H1 (cell line): ENCODE measurements at regions not wholly inside any gene's neighbourhood (a gene's known extent, or its start where the extent isn't known, plus 50 kb on each side); places are given as distances from the start of the nearest gene placed in this dataset.

ENCODE experiments used
- CTCF ChIA-PET: fragments of 300-600 bp; sonication (Branson Sonifier 250); formaldehyde crosslinking; loops from one replicate; lab custom pipeline; 2021; ENCODE audit not compliant: partially characterized antibody; lab: Charles Lee
- POLR2A ChIA-PET: fragments of 300-600 bp; sonication (Branson Sonifier 250); formaldehyde crosslinking; loops from one replicate; lab custom pipeline; 2021; ENCODE audit warnings: inconsistent platforms; ENCODE audit not compliant: partially characterized antibody; lab: Charles Lee
- DNase-seq, 2 experiments: peaks; one replicate each; pipeline versions ENCODE4 v3.0.0 to v3.0.0-alpha.2; 2010 to 2022; ENCODE audit warnings: low spot score in 2 of 2, low read depth in 1 of 2, mixed read lengths in 1 of 2
- FAIRE-seq: peaks from 2 replicates; lab custom pipeline; 2011; peaks lifted over from hg19 to GRCh38; lab: Jason Lieb, UNC
- H2AFZ ChIP-seq: 2 replicates; pipeline ENCODE4 v1.8.1; 2012; ENCODE audit warnings: low read length, inconsistent platforms
- H2AK5ac ChIP-seq: 2 replicates; pipeline ENCODE4 v1.6.1; 2013; ENCODE audit warnings: low read depth, low read length
- H2BK120ac ChIP-seq: replicated peaks from 2 replicates; pipeline ENCODE3; 2013; ENCODE audit warnings: low read depth, low read length, inconsistent platforms
- H2BK12ac ChIP-seq: 2 replicates; pipeline ENCODE4 v1.6.1; 2013; ENCODE audit warnings: low read depth, low read length
- H2BK15ac ChIP-seq: 2 replicates; pipeline ENCODE4 v1.6.1; 2013; ENCODE audit warnings: low read length
- H2BK20ac ChIP-seq: 2 replicates; pipeline ENCODE4 v1.6.1; 2013; ENCODE audit warnings: low read length
- H2BK5ac ChIP-seq: 2 replicates; pipeline ENCODE4 v1.6.1; 2013; ENCODE audit warnings: low read depth, low read length
- H3K14ac ChIP-seq: 2 replicates; pipeline ENCODE4 v1.6.1; 2013; ENCODE audit warnings: inconsistent platforms; ENCODE audit not compliant: insufficient read length
- H3K18ac ChIP-seq: 2 replicates; pipeline ENCODE4 v1.6.1; 2013; ENCODE audit warnings: low read length; ENCODE audit errors: extremely low read depth
- H3K23ac ChIP-seq: 2 replicates; pipeline ENCODE4 v1.6.1; 2013; ENCODE audit warnings: inconsistent platforms; ENCODE audit not compliant: insufficient read length
- H3K23me2 ChIP-seq: 2 replicates; pipeline ENCODE4 v1.6.1; 2013; ENCODE audit warnings: low read depth, low read length
- H3K27ac ChIP-seq: 2 replicates; pipeline ENCODE4 v1.6.1; 2011; ENCODE audit warnings: low read depth, low read length, inconsistent platforms
- H3K27me3 ChIP-seq, 4 experiments: replicated peaks in 1 of 4; 1 replicate in 1 of 4; 2 replicates in 3 of 4; pipeline versions ENCODE4 v1.6.1 to v1.8.1; 2011 to 2013; ENCODE audit warnings: low read length in 3 of 4, mild to moderate bottlenecking in 3 of 4, inconsistent platforms in 2 of 4, mixed read lengths in 2 of 4, moderate library complexity in 1 of 4; ENCODE audit not compliant: control insufficient read depth in 3 of 4, insufficient read depth in 3 of 4; ENCODE audit errors: extremely low read depth in 1 of 4
- H3K36me3 ChIP-seq, 4 experiments: 2 replicates each; pipeline versions ENCODE4 v1.6.1 to v1.8.1; 2011 to 2013; ENCODE audit warnings: mild to moderate bottlenecking in 4 of 4, low read length in 3 of 4, moderate library complexity in 2 of 4, control low read depth in 1 of 4, inconsistent platforms in 1 of 4; ENCODE audit not compliant: insufficient read depth in 4 of 4, control insufficient read depth in 2 of 4
- H3K4ac ChIP-seq: replicated peaks from 2 replicates; pipeline ENCODE3; 2013; ENCODE audit warnings: low read length, low read depth, mixed read lengths, inconsistent platforms; ENCODE audit not compliant: insufficient read length
- H3K4me1 ChIP-seq, 4 experiments: replicated peaks in 1 of 4; 1 replicate in 1 of 4; 2 replicates in 3 of 4; pipeline versions ENCODE4 v1.6.1 to v1.8.1; 2011 to 2013; ENCODE audit warnings: low read length in 3 of 4, inconsistent platforms in 2 of 4, mixed read lengths in 1 of 4; ENCODE audit not compliant: insufficient read depth in 4 of 4, control insufficient read depth in 3 of 4
- H3K4me2 ChIP-seq, 2 experiments: 2 replicates each; pipeline versions ENCODE4 v1.6.1 to v1.8.1; 2011 to 2013; ENCODE audit warnings: low read depth in 2 of 2, low read length in 2 of 2, control low read depth in 1 of 2, inconsistent platforms in 1 of 2, mild to moderate bottlenecking in 1 of 2; ENCODE audit not compliant: insufficient read depth in 1 of 2
- H3K4me3 ChIP-seq, 4 experiments: fragments of 200-600, 300-600 bp in 1 of 4; sonication (generic), shearing (Covaris generic), sonication (Bioruptor Twin) in 1 of 4; 2 replicates each; pipeline versions ENCODE4 v1.5.1 to v1.8.1; 2011 to 2016; ENCODE audit warnings: low read length in 4 of 4, low read depth in 3 of 4, control low read depth in 2 of 4, inconsistent platforms in 2 of 4, mild to moderate bottlenecking in 2 of 4, mixed read lengths in 1 of 4, moderate library complexity in 1 of 4; ENCODE audit not compliant: insufficient read depth in 2 of 4; ENCODE audit errors: extremely low read depth in 1 of 4
- H3K56ac ChIP-seq: replicated peaks from 2 replicates; pipeline ENCODE3; 2013; ENCODE audit warnings: low read depth, mild to moderate bottlenecking, mixed read lengths, low read length, inconsistent platforms; ENCODE audit not compliant: insufficient read length
- H3K79me1 ChIP-seq: 2 replicates; pipeline ENCODE4 v1.6.1; 2013; ENCODE audit warnings: low read depth, low read length, control low read depth
- H3K79me2 ChIP-seq, 2 experiments: 2 replicates each; pipeline versions ENCODE4 v1.6.1 to v1.8.1; 2012 to 2013; ENCODE audit warnings: low read length in 2 of 2, mild to moderate bottlenecking in 2 of 2, inconsistent platforms in 1 of 2; ENCODE audit not compliant: insufficient read depth in 2 of 2, control insufficient read depth in 1 of 2
- H3K9ac ChIP-seq, 4 experiments: replicated peaks in 1 of 4; 1 replicate in 1 of 4; 2 replicates in 3 of 4; pipeline versions ENCODE4 v1.6.1 to v1.8.1; 2011 to 2013; ENCODE audit warnings: low read depth in 3 of 4, low read length in 3 of 4, control low read depth in 2 of 4, mild to moderate bottlenecking in 2 of 4, moderate library complexity in 2 of 4, inconsistent platforms in 1 of 4; ENCODE audit errors: extremely low read depth in 1 of 4
- H3K9me3 ChIP-seq, 2 experiments: 2 replicates each; pipeline versions ENCODE4 v1.6.1 to v1.8.1; 2012 to 2013; ENCODE audit warnings: mild to moderate bottlenecking in 2 of 2, moderate library complexity in 2 of 2, control low read depth in 1 of 2, inconsistent platforms in 1 of 2, low read depth in 1 of 2, low read length in 1 of 2, mixed read lengths in 1 of 2; ENCODE audit not compliant: insufficient read depth in 2 of 2
- H4K20me1 ChIP-seq, 2 experiments: replicated peaks in 1 of 2; 2 replicates each; pipeline versions ENCODE3 to v1.8.1; 2011 to 2013; ENCODE audit warnings: inconsistent platforms in 2 of 2, low read length in 2 of 2, mild to moderate bottlenecking in 1 of 2; ENCODE audit not compliant: insufficient read depth in 2 of 2, control insufficient read depth in 1 of 2
- H4K5ac ChIP-seq: 2 replicates; pipeline ENCODE4 v1.6.1; 2013; ENCODE audit warnings: low read length, low read depth, mixed read lengths, inconsistent platforms; ENCODE audit not compliant: insufficient read length
- H4K8ac ChIP-seq: 2 replicates; pipeline ENCODE4 v1.8.0; 2013; ENCODE audit warnings: mild to moderate bottlenecking, moderate library complexity, low read length, inconsistent platforms; ENCODE audit not compliant: insufficient read depth; ENCODE audit errors: extremely low read depth
- H4K91ac ChIP-seq: replicated peaks from 2 replicates; pipeline ENCODE3; 2013; ENCODE audit warnings: low read length, mixed read lengths, inconsistent platforms; ENCODE audit not compliant: insufficient read length
- BCL11A ChIP-seq, 2 experiments: IDR thresholded peaks; one replicate each; pipeline ENCODE4 v1.6.1; 2011; ENCODE audit warnings: low read depth in 2 of 2, low read length in 2 of 2, mild to moderate bottlenecking in 2 of 2
- CHD1 ChIP-seq: IDR thresholded peaks from 2 replicates; pipeline ENCODE4 v1.6.1; 2012; ENCODE audit warnings: low read depth, low read length, improper control_type of control experiment
- CHD2 ChIP-seq: IDR thresholded peaks from 2 replicates; pipeline ENCODE4 v1.6.1; 2012; ENCODE audit warnings: low read length, improper control_type of control experiment
- CREB1 ChIP-seq: IDR thresholded peaks from 2 replicates; pipeline ENCODE4 v1.6.1; 2012; ENCODE audit warnings: inconsistent platforms
- EZH2 ChIP-seq: fragments of 200-600 bp; sonication (generic); IDR thresholded peaks from 2 replicates; pipeline ENCODE4 v1.7.1; 2012; ENCODE audit warnings: low read depth, mild to moderate bottlenecking, moderate library complexity, low read length, inconsistent platforms; ENCODE audit not compliant: severe bottlenecking
- GABPA ChIP-seq: IDR thresholded peaks from 2 replicates; pipeline ENCODE4 v1.6.1; 2011; ENCODE audit warnings: mild to moderate bottlenecking, low read length, moderate library complexity, borderline replicate concordance; ENCODE audit not compliant: insufficient read depth
- GTF2F1 ChIP-seq: IDR thresholded peaks from 2 replicates; pipeline ENCODE4 v1.6.1; 2012; ENCODE audit warnings: low read depth, low read length, improper control_type of control experiment, borderline replicate concordance
- POU5F1 ChIP-seq: IDR thresholded peaks from 2 replicates; pipeline ENCODE4 v1.6.1; 2011; ENCODE audit warnings: low read depth, mild to moderate bottlenecking, low read length, moderate library complexity
- SIRT6 ChIP-seq: IDR thresholded peaks from one replicate; pipeline ENCODE4 v1.7.1; 2012; ENCODE audit warnings: low read length, inconsistent platforms
- SP2 ChIP-seq: IDR thresholded peaks from 2 replicates; pipeline ENCODE4 v1.6.1; 2012; ENCODE audit warnings: mild to moderate bottlenecking, low read length, inconsistent platforms
- YY1 ChIP-seq: IDR thresholded peaks from 2 replicates; pipeline ENCODE4 v1.6.1; 2011; ENCODE audit warnings: low read depth, mild to moderate bottlenecking, low read length
- ZNF274 ChIP-seq: IDR thresholded peaks from 2 replicates; pipeline ENCODE4 v1.7.0; 2012; ENCODE audit warnings: low read length, borderline replicate concordance; ENCODE audit errors: extremely low read depth
- WGBS, 2 experiments: shearing (Covaris generic) in 1 of 2; methylation state at CpG; one replicate each; pipeline versions ENCODE4 v1.1.6 to v1.1.7; 2013 to 2015; ENCODE audit warnings: low lambda C conversion rate in 2 of 2, mixed read lengths in 2 of 2, inconsistent platforms in 1 of 2, low coverage in 1 of 2, missing lambda C conversion rate in 1 of 2; ENCODE audit not compliant: insufficient replicate concordance in 2 of 2, insufficient coverage in 1 of 2, insufficient read length in 1 of 2; ENCODE audit errors: extremely low coverage in 1 of 2, missing lambda C conversion rate in 1 of 2; 5-methylcytosine and 5-hydroxymethylcytosine counted together

GRCh38 chr13:23506071-23506806 lies 64.0 kb upstream of the TNFRSF19 start:
- Histone ChIP-seq H3K18ac (no peak overlapping the region), H3K36me3 (no peaks in the 10 kb centered on the region), H3K4ac (no peak overlapping the region), H3K4me1 (no peaks in the 10 kb centered on the region; a peak in 1 of 7 replicates), H3K23me2 (no peaks in the 10 kb centered on the region), H4K5ac (no peak overlapping the region), H3K27ac (no peak overlapping the region), H3K4me3 (no peak overlapping the region), H3K79me2 (no peaks in the 10 kb centered on the region), H4K91ac (no peak overlapping the region), H3K9me3 (no peaks in the 10 kb centered on the region), H2BK12ac (no peak overlapping the region), H3K4me2 (no peak overlapping the region), H2AK5ac (no peak overlapping the region), H4K20me1 (no peaks in the 10 kb centered on the region), H2BK5ac (no peak overlapping the region), H3K9ac (no peak overlapping the region), H3K56ac (no peak overlapping the region), H3K27me3 (no peaks in the 10 kb centered on the region), H3K23ac (no peak overlapping the region), H3K79me1 (no peaks in the 10 kb centered on the region), H4K8ac (no peak overlapping the region), H2BK15ac (no peak overlapping the region), H2BK20ac (no peak overlapping the region), H2AFZ (no peak overlapping the region), H2BK120ac (no peak overlapping the region), H3K14ac (no peak overlapping the region)
- ChIA-PET POLR2A (interaction anchor here (0.8 to 1.3 kb wide), 2 partner anchors 10 kb away, joined by 3 read pairs; no protein-coding TSS in a partner anchor), CTCF (interaction anchor here (0.5 to 1.4 kb wide), 3 partner anchors 152 to 217 kb away, joined by 3 read pairs; no protein-coding TSS in a partner anchor)
- WGBS, 2 experiments, result 85% methylated on average over 8 of the region's 8 CpGs; no CpG with 5 or more reads in 1 of the 2 experiments
- FAIRE-seq (no peak), DNase-seq (no peak)
- TF ChIP-seq GTF2F1, result no peak
- TF ChIP-seq CHD1, result no peak
- no peak for TF ChIP-seq SP2
- TF ChIP-seq EZH2, result no peak
- TF ChIP-seq CREB1, result no peak
- no peak for TF ChIP-seq BCL11A (IDR thresholded peaks at IDR 0.05; ENCODE audit: low read depth in 2 of 2, low read length in 2 of 2)
- no peak for TF ChIP-seq POU5F1
- TF ChIP-seq SIRT6, result no peak
- no peak for TF ChIP-seq CHD2
- no peak for TF ChIP-seq YY1
- no peak for TF ChIP-seq ZNF274
- TF ChIP-seq GABPA, result no peak
